ENCODE measurements at regions not wholly inside any gene's neighbourhood (a gene's known extent, or its start where the extent isn't known, plus 50 kb on each side); places are given as distances from the start of the nearest gene placed in this dataset.

- no peak overlapping the region for H3K4me3 ChIP-seq (ENCODE audit: low read depth in 1 of 3, low read length in 3 of 3)
- H3K27ac ChIP-seq (ENCODE audit: low read depth in 1 of 2, low read length in 2 of 2) = no peak overlapping the region
- no peak for TF ChIP-seq FOXA2 (IDR thresholded peaks at IDR 0.05)
- H3K4me1 ChIP-seq (ENCODE audit: control insufficient read depth in 4 of 4, insufficient read depth in 4 of 4, low read length in 3 of 4) = no peaks in the 10 kb centered on the region
- no peak for DNase-seq (ENCODE audit: low spot score)
- 86% methylated on average over 7 of the region's 7 CpGs for WGBS
- H3K27me3 ChIP-seq (ENCODE audit: control insufficient read depth in 4 of 4, insufficient read depth in 4 of 4, low read length in 3 of 4) = peaks cover 0 to 2% (median 0%) of the 10 kb centered on the region in 4 donors
- no peaks in the 10 kb centered on the region for H3K36me3 ChIP-seq (ENCODE audit: control insufficient read depth in 4 of 4, insufficient read depth in 3 of 4, low read depth in 1 of 4, low read length in 3 of 4)
- H3K9ac ChIP-seq (ENCODE audit: low read depth in 1 of 2, low read length in 2 of 2) = no peak overlapping the region
- H3K9me3 ChIP-seq (ENCODE audit: control insufficient read depth in 4 of 4, low read length in 3 of 4) = no peaks in the 10 kb centered on the region
Measured at GRCh38 chr3:124296406-124296805, 304.5 kb upstream of the ROPN1 start.

- H3K27ac ChIP-seq (ENCODE audit: low read depth in 1 of 2, low read length in 2 of 2) = no peak overlapping the region
- no peaks in the 10 kb centered on the region for H3K4me1 ChIP-seq (ENCODE audit: control insufficient read depth in 4 of 4, insufficient read depth in 4 of 4, low read length in 3 of 4)
- no peak for DNase-seq (ENCODE audit: low spot score)
- TF ChIP-seq CTCF (IDR thresholded peaks at IDR 0.05; ENCODE audit: low read depth, low read length, missing input control) = no peak
- TF ChIP-seq HNF4A (conservative IDR thresholded peaks at IDR 0.05) = no peak
- no peak for TF ChIP-seq YY1 (IDR thresholded peaks at IDR 0.05)
- no peak for TF ChIP-seq FOXA1 (IDR thresholded peaks at IDR 0.05)
- no peak for TF ChIP-seq NR2F2 (IDR thresholded peaks at IDR 0.05)
- TF ChIP-seq TAF1 (conservative IDR thresholded peaks at IDR 0.05) = no peak
- no peak for TF ChIP-seq JUND (IDR thresholded peaks at IDR 0.05)
- no peak for TF ChIP-seq ATF3 (IDR thresholded peaks at IDR 0.05)
- no peak for TF ChIP-seq EGR1 (IDR thresholded peaks at IDR 0.05; ENCODE audit: low read depth in 2 of 2)
- no peak for TF ChIP-seq ZBTB33 (IDR thresholded peaks at IDR 0.05)
- no peak for TF ChIP-seq RAD21 (IDR thresholded peaks at IDR 0.05)
- no peak for TF ChIP-seq HNF4G (IDR thresholded peaks at IDR 0.05)
- no peak for TF ChIP-seq MAX (IDR thresholded peaks at IDR 0.05)
- no peak for TF ChIP-seq REST (IDR thresholded peaks at IDR 0.05)
- H3K4me3 ChIP-seq (ENCODE audit: low read depth in 1 of 3, low read length in 3 of 3) = no peak overlapping the region
- no peaks in the 10 kb centered on the region for H3K9me3 ChIP-seq (ENCODE audit: control insufficient read depth in 4 of 4, low read length in 3 of 4)
- WGBS = 76% methylated on average over 3 of the region's 3 CpGs
- H3K27me3 ChIP-seq (ENCODE audit: control insufficient read depth in 4 of 4, insufficient read depth in 4 of 4, low read length in 3 of 4) = peaks cover 0 to 2% (median 0%) of the 10 kb centered on the region in 4 donors
- H3K36me3 ChIP-seq (ENCODE audit: control insufficient read depth in 4 of 4, insufficient read depth in 3 of 4, low read depth in 1 of 4, low read length in 3 of 4) = no peaks in the 10 kb centered on the region
- H3K9ac ChIP-seq (ENCODE audit: low read depth in 1 of 2, low read length in 2 of 2) = no peak overlapping the region
Measured at GRCh38 chr3:124297062-124297980, 305.4 kb upstream of the ROPN1 start.

Measured in liver (tissue), 8 donors.